ENCODE measurements at regions not wholly inside any gene's neighbourhood (a gene's known extent, or its start where the extent isn't known, plus 50 kb on each side); places are given as distances from the start of the nearest gene placed in this dataset.
"Not testable (repeated sequence)": the region's sequence is repeated elsewhere in the genome, so short reads cannot be mapped to it uniquely, and the experiment has no call there.

DNA sequence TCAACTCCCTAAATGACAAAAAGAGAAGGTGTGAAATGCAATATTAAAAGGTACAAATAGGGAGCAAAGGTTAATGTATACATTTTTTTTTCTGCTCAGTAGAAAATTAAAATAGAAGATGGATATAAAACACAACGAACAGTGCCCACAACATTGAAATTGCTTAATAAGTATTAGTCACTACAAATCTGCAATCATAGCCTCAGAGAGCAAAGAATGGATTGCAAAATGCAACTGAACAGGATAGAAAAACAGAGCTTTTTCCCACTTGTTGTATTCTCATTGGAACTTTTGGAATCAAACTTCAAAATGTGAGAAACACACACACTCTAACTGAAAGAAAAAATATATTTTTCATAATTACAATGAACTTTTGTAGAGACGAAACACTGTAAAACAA is 552.2 kb upstream of the NCAM2 start:
- DNase-seq: no peak

DNA sequence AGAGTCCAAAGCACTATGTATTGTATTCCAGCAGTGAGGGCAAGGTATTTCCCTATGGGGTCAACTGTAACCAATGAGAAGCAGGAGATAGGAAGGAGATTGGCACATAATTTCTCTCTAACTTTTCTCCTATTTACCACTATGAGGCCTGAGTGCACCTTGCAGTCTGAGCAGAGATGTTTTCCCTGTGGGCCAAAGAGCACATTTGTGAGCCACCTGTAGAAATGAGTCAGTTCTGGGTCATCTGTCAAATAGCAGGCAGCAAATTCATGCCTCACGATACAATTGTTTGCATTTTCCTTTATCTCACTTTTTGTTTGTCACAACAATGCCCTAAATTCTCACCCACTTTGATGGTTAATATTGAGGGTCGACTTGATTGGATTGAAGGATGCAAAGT is 547.2 kb upstream of the NCAM2 start:
- DNase-seq: no peak

- DNase-seq: no peak
These were observed 545.3 kb upstream of the NCAM2 start for GRCh38 chr21:20452935-20453334.

DNA sequence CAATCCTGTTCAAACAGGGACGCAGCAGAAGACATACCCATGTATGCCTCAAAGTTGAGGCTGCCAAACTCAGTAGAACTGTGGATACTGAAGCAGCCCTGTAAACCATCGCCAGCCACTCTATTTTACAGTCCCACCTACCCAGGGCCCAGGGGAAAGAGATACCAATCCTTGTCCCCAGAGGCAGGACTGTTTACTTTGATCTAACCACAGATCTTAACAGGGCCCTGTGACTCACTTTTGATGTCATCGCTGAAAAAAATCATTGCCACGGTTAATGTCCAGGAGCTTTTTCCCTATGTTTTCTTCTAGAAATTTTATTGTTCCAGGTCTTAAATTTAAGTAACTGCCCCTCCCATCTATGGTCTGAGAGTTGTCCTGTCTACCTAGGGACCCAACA is 538.4 kb upstream of the NCAM2 start:
- DNase-seq: no peak

DNA sequence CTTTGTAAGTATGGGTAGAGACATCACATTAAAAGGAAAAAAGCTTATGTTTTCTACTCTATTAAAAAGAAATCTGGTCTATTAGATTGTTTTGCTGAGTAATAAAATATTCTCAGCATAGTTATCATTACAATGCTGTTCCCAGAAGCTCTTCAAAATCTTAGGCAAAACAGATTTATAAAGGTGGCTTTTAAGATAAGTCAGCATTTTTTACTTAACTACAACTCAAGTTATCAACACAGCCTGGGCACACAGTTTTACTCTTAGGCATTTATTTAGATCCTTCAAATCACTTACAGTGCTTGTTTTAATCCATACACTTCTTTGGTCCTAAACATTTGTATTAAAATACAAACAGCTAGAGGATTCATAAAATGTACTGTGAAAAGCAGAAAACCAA is 534.8 kb upstream of the NCAM2 start:
- DNase-seq: no peak

DNA sequence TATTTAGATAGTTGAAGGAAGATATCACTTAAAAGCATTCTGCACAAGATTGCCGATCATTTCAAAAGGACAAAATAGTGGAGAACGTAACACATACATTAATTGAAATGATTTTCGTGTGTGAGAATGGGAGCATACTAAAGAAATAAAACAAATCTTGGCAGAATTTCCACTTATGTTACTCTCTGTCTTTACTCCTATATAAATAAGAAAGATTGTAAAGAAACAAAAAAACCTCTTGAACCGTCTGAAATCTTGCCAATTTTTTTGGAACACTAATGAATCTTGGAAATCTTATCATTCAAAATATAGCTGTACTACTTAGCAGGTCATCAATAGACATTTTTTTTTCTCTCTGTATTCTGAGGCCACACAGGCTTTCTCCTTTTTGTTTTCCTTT is 528.8 kb upstream of the NCAM2 start:
- DNase-seq: no peak

- no peak for DNase-seq
These were observed 511.9 kb upstream of the NCAM2 start for GRCh38 chr21:20486303-20486702.

- DNase-seq: not testable (repeated sequence)
These were observed 495.3 kb upstream of the NCAM2 start for GRCh38 chr21:20502915-20503314.

GRCh38 chr21:20507783-20508182 is 490.4 kb upstream of the NCAM2 start:
- no peak for DNase-seq

GRCh38 chr21:20511216-20511880 is 486.9 kb upstream of the NCAM2 start:
- DNase-seq: no peak

GRCh38 chr21:20515446-20515845 is 482.8 kb upstream of the NCAM2 start:
- no peak for DNase-seq

- no peak for DNase-seq
These were observed 479.1 kb upstream of the NCAM2 start for GRCh38 chr21:20519076-20519475.

GRCh38 chr21:20522611-20523010 is 475.6 kb upstream of the NCAM2 start:
- DNase-seq: no peak

- DNase-seq: no peak
These were observed 475.0 kb upstream of the NCAM2 start for GRCh38 chr21:20523191-20523590.

- no peak for DNase-seq
These were observed 470.3 kb upstream of the NCAM2 start for GRCh38 chr21:20527731-20528460.

- DNase-seq: no peak
These were observed 461.1 kb upstream of the NCAM2 start for GRCh38 chr21:20537130-20537529.

DNA sequence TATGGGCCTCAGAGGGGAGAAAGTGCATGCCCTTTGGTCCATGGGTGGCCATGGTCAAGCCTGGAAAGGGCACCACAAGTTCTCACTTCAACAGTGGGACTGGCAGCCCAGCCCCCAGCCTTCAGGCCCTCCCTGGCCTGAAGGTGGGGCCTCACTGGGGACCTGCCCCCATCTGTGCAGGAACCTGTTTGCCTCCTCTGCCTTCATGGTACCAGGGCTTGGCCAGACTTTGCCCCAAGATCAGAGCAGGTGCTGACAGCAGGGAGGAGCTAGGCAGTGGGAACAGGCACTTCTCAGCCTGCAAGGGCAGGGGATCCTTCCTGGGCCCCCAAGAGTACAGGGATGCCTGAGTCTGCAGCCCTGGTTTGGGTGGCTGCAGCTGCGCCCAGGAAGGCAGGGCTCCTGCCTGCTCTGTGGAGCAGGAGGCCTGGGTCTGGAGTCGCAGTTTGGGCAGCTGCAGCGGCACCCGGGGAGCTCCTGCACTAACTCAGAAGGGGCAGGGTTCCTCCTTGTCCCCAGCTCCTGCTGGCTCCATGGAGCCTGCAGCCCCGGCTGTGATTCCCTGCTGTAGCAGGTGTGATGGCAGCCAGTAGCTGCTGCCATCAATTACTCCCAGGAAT is 460.1 kb upstream of the NCAM2 start:
- no peak for DNase-seq

- no peak for DNase-seq
These were observed 452.8 kb upstream of the NCAM2 start for GRCh38 chr21:20545454-20545853.

DNA sequence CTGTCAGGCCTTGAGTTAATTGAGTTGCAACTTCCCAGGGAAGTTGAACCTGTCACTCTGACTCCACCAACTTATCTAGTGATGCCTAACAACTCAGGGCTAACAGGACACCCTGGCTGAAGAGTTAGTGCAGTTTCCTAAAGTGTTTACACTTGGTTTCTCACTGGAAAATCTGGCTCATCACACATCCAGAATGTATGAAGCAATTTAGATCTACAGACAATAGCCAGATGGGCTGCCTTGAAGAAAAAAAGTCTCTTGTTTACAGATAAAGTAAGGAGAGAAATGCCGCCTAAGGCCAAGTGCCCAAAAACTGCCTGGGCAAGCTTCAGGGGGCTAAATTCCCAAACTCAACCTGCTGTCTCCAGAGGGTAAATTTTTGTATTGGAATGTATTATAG is 446.3 kb upstream of the NCAM2 start:
- no peak for DNase-seq

DNA sequence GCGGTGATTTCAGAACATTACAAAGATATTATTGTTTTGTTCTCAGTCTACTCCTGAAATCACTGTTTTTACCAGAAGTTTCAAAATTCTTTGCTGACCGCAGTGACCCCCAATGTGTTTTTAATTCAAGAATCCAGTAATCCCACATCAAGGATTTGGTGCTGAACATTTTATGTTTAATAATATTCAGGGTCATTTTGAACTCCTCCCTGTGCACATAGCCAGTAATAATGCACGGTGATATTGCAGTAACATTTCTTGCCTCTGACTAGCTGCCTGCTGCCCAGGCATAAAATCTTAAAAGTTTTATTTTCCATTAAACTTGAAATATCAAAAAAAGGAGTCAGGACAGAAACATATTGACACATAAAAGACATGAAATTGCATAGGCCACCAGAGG is 443.4 kb upstream of the NCAM2 start:
- DNase-seq: no peak

DNA sequence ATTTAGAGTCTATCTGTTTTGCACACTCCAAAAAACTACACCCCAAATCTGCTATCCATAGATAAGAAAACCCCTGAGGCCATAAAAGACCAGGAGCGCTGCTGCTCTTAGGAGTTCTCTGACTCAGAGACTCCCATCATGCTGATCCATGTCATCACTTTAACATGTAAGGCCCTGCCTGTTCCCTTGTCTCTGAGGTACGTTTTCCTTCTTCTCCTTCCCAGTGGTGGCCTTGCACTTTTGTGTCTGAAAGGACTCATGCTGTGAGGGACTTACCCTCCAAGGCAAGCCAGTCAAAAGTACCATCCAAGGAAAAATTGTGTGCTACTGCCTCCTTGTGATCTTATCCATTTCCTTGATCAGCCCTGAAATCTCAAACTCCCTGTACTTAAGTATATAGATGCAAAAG is 427.4 kb upstream of the NCAM2 start:
- no peak for DNase-seq

DNA sequence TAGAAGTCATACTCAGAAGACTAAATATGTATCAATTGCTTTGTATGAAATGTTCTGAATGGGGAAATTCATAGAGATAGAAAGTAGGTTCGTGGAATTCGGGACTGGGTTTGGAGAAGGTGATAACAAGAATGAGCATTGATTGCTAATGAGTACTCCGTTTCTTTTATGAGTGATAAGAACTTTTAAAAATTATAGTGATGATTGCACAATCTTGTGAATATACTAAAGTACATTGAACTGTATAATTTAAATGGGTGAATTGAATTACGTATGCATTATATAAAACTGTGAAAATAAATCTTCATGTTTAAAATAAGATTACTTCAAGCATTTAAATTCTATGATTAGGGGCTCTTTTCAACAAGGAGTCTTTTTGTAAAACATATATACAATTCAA is 425.6 kb upstream of the NCAM2 start:
- no peak for DNase-seq

GRCh38 chr21:20581361-20581760 is 416.8 kb upstream of the NCAM2 start:
- no peak for DNase-seq

GRCh38 chr21:20591284-20591683 is 406.9 kb upstream of the NCAM2 start:
- DNase-seq: no peak
